HPDE6-E6E7 (cell line): ENCODE measurements at regions not wholly inside any gene's neighbourhood (a gene's known extent, or its start where the extent isn't known, plus 50 kb on each side); places are given as distances from the start of the nearest gene placed in this dataset.

Experiments used
- DNase-seq: peaks from one replicate; pipeline ENCODE4 v3.0.0; 2011; ENCODE audit warnings: missing footprints; ENCODE audit errors: extremely low spot score

GRCh38 chr5:8906303-8906967 lies 639.4 kb downstream of the SEMA5A start:
- peak; percentile 65 for DNase-seq

- DNase-seq, result peak; percentile 33
Measured at GRCh38 chr5:8907168-8907868, 638.6 kb downstream of the SEMA5A start.

- DNase-seq, result no peak
Measured at GRCh38 chr5:8908055-8908683, 637.7 kb downstream of the SEMA5A start.

- DNase-seq, result no peak
Measured at GRCh38 chr5:8912106-8912505, 633.8 kb downstream of the SEMA5A start.

- DNase-seq, result no peak
Measured at GRCh38 chr5:8913522-8913921, 632.4 kb downstream of the SEMA5A start.

GRCh38 chr5:8919096-8919495 lies 626.8 kb downstream of the SEMA5A start:
- DNase-seq, result no peak

GRCh38 chr5:8923526-8923925 lies 622.3 kb downstream of the SEMA5A start:
- no peak for DNase-seq

- no peak for DNase-seq
Measured at GRCh38 chr5:8924054-8924793, 621.7 kb downstream of the SEMA5A start.

- DNase-seq, result no peak
Measured at GRCh38 chr5:8930021-8930420, 615.9 kb downstream of the SEMA5A start.

- DNase-seq, result no peak
Measured at GRCh38 chr5:8934455-8934854, 611.4 kb downstream of the SEMA5A start.

GRCh38 chr5:8940934-8941333 lies 604.9 kb downstream of the SEMA5A start:
- no peak for DNase-seq

- no peak for DNase-seq
Measured at GRCh38 chr5:8943301-8943700, 602.6 kb downstream of the SEMA5A start.

GRCh38 chr5:8944005-8944404 lies 601.9 kb downstream of the SEMA5A start:
- DNase-seq, result peak; percentile 43

GRCh38 chr5:8945972-8946371 lies 599.9 kb downstream of the SEMA5A start:
- no peak for DNase-seq

GRCh38 chr5:8949908-8950307 lies 596.0 kb downstream of the SEMA5A start:
- no peak for DNase-seq

- no peak for DNase-seq
Measured at GRCh38 chr5:8952147-8952546, 593.7 kb downstream of the SEMA5A start.

- no peak for DNase-seq
Measured at GRCh38 chr5:8953016-8953415, 592.9 kb downstream of the SEMA5A start.

GRCh38 chr5:8953911-8954438 lies 591.9 kb downstream of the SEMA5A start:
- DNase-seq, result no peak

GRCh38 chr5:8954801-8955200 lies 591.1 kb downstream of the SEMA5A start:
- no peak for DNase-seq

- no peak for DNase-seq
Measured at GRCh38 chr5:8956659-8957058, 589.2 kb downstream of the SEMA5A start.

GRCh38 chr5:8958602-8959001 lies 587.3 kb downstream of the SEMA5A start:
- no peak for DNase-seq

- DNase-seq, result no peak
Measured at GRCh38 chr5:8961219-8961618, 584.7 kb downstream of the SEMA5A start.
